ENCODE measurements at regions not wholly inside any gene's neighbourhood (a gene's known extent, or its start where the extent isn't known, plus 50 kb on each side); places are given as distances from the start of the nearest gene placed in this dataset.
"Not testable (repeated sequence)": the region's sequence is repeated elsewhere in the genome, so short reads cannot be mapped to it uniquely, and the experiment has no call there.

DNA sequence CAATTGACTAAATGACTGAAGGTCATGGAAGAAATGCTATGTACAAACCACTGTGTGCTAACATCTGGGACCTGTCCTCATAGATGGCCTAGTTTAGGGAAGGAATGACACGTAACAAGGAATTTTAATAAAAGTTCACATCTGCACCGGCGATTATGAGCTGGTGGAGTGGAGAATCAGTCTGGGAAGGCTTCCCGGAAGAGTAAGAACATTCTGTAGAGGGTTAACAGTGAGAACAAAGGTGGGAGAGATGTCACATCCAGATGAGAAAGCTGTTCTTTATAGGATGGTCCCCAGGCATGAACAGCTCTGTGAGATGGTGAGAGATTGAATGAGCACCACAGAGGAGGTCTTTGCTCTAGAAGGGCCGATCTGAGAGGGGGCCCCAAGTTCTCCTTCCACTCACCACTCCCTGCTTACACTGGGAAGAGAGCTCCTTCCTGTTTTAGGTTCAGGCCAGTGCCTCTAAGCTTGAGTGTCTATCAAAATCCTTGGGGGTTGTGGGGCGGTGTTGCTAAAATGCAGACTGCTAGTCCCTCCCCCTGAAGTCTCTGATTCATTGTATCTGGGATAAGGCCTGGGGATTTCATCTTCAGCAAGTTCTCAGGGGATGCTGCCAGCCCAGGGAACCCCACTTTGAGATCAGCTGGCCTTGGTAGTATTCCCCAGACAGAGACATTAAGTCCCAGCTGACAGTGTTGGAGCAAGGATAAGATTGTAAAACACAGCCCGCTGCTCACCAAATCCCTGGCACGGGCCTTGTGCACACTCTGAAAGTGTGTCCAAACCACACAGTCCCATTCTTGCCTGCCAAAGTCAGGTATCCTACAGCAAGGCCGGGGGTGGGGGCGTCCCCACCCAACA, 294.7 kb upstream of the MAF start:
- DNase-seq (ENCODE audit: low spot score), result no peak

GRCh38 chr16:79893445-79893844, 292.9 kb upstream of the MAF start:
- DNase-seq (ENCODE audit: low spot score), result no peak

DNA sequence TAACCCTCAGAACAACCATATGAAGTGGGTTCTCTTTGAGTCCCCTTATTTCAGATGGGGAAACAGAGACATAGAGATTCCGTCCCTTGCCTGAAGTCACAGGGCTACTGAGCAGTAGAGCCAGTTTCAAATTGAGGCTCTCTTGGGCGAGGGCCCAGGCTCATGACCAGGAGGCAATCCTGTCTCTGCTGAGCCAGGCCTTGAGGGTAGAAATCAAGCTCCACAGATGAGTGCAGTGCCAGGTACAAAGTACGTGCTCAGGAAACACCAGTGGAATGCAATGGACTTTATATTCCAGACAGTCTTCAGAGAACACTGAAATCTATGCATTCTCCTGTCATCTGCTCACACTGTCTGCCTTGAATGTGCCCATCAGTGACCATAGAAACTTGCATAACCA, 291.7 kb upstream of the MAF start:
- DNase-seq (ENCODE audit: low spot score), result no peak

DNA sequence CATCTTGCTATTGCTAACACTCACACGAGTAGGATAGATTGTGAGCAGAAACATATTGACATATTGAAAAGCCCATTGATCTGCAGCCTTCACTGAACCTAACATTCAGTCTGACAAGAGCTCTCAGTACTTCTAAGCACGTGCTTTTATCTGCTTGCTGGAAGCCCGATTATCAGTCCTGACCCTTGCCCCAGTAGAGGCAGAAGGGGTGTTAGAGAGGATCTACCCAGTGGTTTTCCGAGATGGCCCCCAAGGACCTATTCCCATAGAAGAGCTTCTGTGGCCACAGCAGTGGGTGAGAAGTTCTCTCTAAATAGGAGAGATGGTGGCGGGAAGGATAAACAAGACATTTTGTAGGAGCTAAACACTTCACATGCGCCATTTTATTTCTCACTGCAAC, 290.9 kb upstream of the MAF start:
- no peak for DNase-seq (ENCODE audit: low spot score)

- no peak for DNase-seq (ENCODE audit: low spot score)
These were observed 287.3 kb upstream of the MAF start for GRCh38 chr16:79887541-79888540.

DNA sequence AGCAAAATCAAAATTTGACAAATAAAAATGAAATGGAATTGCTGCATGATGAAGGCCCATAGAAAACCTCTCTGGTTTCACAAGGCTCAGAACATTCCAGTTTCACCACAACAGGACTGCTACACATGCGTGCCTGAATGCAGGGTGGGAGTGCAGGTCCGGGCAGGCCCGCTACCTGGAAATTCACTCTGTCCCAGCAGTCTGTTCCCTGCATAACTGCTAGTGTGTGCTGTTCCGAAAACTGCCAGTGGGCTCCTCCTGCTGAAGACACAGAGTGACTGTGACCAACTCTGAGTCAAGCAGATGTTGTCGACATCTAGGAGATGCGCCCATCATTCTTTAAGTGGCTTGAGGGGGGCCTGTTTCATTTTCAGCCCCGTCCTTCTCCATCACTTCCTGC, 284.8 kb upstream of the MAF start:
- DNase-seq (ENCODE audit: low spot score), result no peak

DNA sequence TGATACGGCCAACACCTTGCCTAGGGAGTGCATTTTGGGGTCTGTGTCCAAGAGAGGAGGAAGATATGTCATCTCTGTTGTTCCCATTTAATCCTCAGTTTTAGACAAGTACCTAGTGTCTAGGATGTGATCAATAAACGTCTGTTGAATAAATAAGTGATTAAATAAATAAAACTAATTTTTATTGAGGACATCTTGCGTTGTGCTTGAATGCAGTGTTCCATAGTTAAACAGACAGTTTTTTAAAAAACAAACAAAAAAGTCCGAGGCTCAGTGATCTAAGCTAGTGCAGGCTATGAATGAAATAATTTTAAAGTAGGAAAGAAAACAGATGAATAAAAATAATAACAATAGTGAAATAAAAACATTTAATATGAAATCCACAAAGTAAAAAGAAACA, 283.0 kb upstream of the MAF start:
- no peak for DNase-seq (ENCODE audit: low spot score)

- no peak for DNase-seq (ENCODE audit: low spot score)
These were observed 281.9 kb upstream of the MAF start for GRCh38 chr16:79882340-79883005.

GRCh38 chr16:79881107-79881506, 280.6 kb upstream of the MAF start:
- not testable (repeated sequence) for DNase-seq (ENCODE audit: low spot score)

GRCh38 chr16:79876332-79876730, 275.8 kb upstream of the MAF start:
- DNase-seq (ENCODE audit: low spot score), result no peak

GRCh38 chr16:79874391-79874790, 273.9 kb upstream of the MAF start:
- DNase-seq (ENCODE audit: low spot score), result no peak

DNA sequence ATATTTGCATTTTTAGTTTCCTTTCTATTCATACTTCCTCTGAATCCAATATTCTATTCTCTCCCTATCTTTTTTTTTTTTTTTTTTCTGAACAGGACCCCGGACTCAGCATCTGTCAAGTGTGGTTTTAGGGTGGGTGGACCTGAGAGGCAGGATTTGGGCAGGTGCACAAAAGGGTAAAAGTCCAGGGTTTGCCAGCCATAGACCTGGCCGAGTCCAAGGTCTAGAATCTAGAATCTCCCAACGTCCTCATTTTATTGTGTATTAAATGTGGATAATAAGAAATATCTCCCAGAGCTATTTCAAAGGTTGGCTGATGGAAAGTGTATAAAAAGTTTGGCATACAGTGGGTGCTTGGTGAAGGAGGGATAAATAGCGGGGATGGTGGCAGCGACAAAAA, 273.3 kb upstream of the MAF start:
- DNase-seq (ENCODE audit: low spot score), result no peak

DNA sequence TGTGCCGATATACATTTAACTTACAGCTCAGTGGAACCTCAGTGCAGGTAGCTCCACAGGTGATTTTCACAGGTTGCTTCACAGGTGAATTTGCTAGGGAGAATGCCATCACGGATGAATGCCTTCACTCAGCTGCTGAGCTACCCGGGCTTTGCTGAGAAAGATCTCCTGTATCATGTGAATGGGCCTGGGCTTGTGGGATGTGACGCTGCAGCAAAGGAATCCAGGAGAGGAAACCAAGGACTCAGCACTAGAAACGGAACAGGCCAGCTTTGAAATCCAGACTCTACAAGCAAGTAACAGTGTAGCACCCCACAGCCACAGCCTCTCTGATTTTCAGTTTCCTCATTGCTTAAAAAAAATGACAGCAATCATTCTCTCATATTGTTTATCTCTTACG, 271.4 kb upstream of the MAF start:
- no peak for DNase-seq (ENCODE audit: low spot score)

- DNase-seq (ENCODE audit: low spot score), result no peak
These were observed 269.7 kb upstream of the MAF start for GRCh38 chr16:79870016-79870886.

DNA sequence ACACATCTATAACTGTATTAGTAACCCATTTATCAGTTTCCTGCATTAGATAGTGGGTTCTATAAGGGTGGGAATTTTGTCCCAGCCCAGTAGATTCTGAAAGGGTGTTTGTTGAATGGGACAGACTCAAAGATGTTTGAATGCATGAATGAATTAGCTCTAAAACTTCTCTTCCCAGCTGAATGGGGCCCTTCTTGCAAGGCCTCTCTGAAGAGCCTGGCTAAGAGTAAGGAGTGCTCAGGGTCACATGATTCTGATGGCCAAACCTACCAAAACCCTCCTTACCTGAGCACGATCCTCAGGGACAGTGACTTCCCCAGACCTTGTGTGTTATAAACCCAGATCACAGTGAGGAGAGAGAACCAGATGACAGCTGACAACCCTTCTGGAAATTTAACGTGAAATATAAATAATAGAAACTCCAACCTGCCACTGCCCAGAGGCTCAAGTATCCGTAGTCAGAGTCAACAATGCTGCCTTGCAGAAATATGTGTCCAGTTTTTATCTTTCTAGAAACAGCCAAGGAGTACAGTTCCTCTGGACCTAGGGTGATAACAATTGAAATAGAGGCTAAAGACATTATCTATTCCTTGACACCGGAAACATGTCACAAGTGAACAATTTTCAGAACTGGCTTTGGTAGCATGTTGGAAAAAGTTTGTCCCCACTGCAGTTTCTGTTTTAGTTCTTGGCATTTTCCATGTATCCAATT, 268.9 kb upstream of the MAF start:
- DNase-seq (ENCODE audit: low spot score), result no peak

- no peak for DNase-seq (ENCODE audit: low spot score)
These were observed 268.3 kb upstream of the MAF start for GRCh38 chr16:79868841-79869240.

DNA sequence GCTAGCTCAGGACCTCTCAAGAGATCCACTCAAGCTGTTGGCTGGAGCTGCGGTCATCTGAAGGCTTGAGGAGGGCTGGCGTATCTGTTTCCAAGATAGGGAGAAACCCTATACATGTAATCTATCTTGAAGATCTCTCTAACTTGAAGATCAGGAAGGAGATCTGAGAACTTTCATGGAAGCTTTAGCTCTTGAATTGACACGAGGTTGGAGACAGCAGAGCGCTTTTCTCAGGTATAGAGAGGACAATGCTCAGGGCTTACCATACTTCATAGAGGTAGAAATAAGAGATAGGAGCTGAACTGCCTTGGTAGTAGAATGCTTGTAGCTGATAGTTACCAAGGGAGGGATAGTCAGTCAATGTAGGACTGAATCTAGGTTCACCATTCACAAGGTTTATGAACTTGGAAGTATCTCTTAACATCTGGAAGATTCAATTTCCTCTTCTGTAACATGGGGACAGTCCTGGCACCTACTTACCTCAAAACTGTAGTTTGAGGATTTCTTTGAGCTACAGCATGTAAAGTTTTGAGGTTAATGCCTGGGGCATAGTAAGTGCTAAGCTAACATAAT, 267.0 kb upstream of the MAF start:
- DNase-seq (ENCODE audit: low spot score), result no peak

GRCh38 chr16:79865918-79866317, 265.4 kb upstream of the MAF start:
- DNase-seq (ENCODE audit: low spot score), result no peak

DNA sequence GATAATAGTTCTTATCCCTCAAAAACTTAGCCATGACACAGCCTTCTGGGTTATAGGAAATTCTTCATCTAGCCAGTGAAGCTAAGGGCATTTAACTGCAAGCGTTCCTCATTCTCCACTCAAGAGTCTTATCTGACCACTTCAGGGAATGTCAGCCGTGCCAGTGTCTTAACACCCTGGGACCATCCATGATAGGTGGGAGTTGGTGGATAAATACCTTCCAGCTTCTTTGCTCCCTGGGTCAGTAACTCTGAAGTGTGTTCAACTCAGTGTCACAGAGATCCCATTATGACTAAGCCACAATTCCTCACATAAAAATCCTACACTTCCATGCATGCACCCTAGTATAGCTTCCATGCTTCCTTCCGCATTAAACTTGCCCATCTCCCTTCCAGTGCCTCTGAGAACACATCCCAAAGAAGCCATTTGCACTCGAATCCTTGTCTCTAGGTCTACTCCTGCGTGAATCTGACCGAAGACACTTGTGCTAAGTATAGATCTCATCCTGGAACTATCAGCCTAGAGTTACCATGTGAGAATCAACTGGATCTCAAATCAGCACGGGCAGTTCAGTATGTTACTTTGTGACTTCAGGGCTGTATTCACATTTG, 264.3 kb upstream of the MAF start:
- no peak for DNase-seq (ENCODE audit: low spot score)
